ENCODE measurements at regions not wholly inside any gene's neighbourhood (a gene's known extent, or its start where the extent isn't known, plus 50 kb on each side); places are given as distances from the start of the nearest gene placed in this dataset.
"Not testable (repeated sequence)": the region's sequence is repeated elsewhere in the genome, so short reads cannot be mapped to it uniquely, and the experiment has no call there.

GRCh38 chr10:91091780-91092179 lies 128.7 kb upstream of the PCGF5 start:
- no peak for DNase-seq

- DNase-seq = no peak
Measured at GRCh38 chr10:91096274-91096673, 124.2 kb upstream of the PCGF5 start.

GRCh38 chr10:91097313-91097712 lies 123.2 kb upstream of the PCGF5 start:
- DNase-seq = no peak

GRCh38 chr10:91098021-91098420 lies 122.4 kb upstream of the PCGF5 start:
- DNase-seq = not testable (repeated sequence)

- no peak for DNase-seq
Measured at GRCh38 chr10:91103384-91104192, 116.9 kb upstream of the PCGF5 start.

- no peak for DNase-seq
Measured at GRCh38 chr10:91104193-91105041, 116.0 kb upstream of the PCGF5 start.

- DNase-seq = no peak
Measured at GRCh38 chr10:91105269-91105668, 115.2 kb upstream of the PCGF5 start.

GRCh38 chr10:91108820-91109219 lies 111.6 kb upstream of the PCGF5 start:
- DNase-seq = no peak

- no peak for DNase-seq
Measured at GRCh38 chr10:91111060-91111459, 109.4 kb upstream of the PCGF5 start.

GRCh38 chr10:91115618-91116390 lies 104.7 kb upstream of the PCGF5 start:
- no peak for DNase-seq

GRCh38 chr10:91117505-91117904 lies 103.0 kb upstream of the PCGF5 start:
- no peak for DNase-seq

- DNase-seq = no peak
Measured at GRCh38 chr10:91120348-91120747, 100.1 kb upstream of the PCGF5 start.

- no peak for DNase-seq
Measured at GRCh38 chr10:91123261-91123660, 97.2 kb upstream of the PCGF5 start.

GRCh38 chr10:91124016-91124415 lies 96.4 kb upstream of the PCGF5 start:
- no peak for DNase-seq

- no peak for DNase-seq
Measured at GRCh38 chr10:91126471-91126870, 94.0 kb upstream of the PCGF5 start.

- no peak for DNase-seq
Measured at GRCh38 chr10:91127341-91128082, 93.0 kb upstream of the PCGF5 start.

- no peak for DNase-seq
Measured at GRCh38 chr10:91135113-91135512, 85.3 kb upstream of the PCGF5 start.

- no peak for DNase-seq
Measured at GRCh38 chr10:91137011-91137643, 83.3 kb upstream of the PCGF5 start.

GRCh38 chr10:91137822-91138221 lies 82.6 kb upstream of the PCGF5 start:
- no peak for DNase-seq

GRCh38 chr10:91140995-91141549 lies 79.4 kb upstream of the PCGF5 start:
- DNase-seq = no peak

GRCh38 chr10:91144961-91145360 lies 75.5 kb upstream of the PCGF5 start:
- DNase-seq = no peak

GRCh38 chr10:91146146-91146545 lies 74.3 kb upstream of the PCGF5 start:
- DNase-seq = no peak
